ENCODE measurements at regions not wholly inside any gene's neighbourhood (a gene's known extent, or its start where the extent isn't known, plus 50 kb on each side); places are given as distances from the start of the nearest gene placed in this dataset.

- no peak for TF ChIP-seq CTCF (IDR thresholded peaks at IDR 0.05)
- TF ChIP-seq POLR2A (IDR thresholded peaks at IDR 0.05): no peak
- no peak for TF ChIP-seq POLR2AphosphoS5 (IDR thresholded peaks at IDR 0.05; ENCODE audit: insufficient read depth in 1 of 2, low read depth in 1 of 2)
Observed at GRCh38 chr11:27266125-27266524, 96.9 kb downstream of the CCDC34 start.
